Osteoblast (primary cell): ENCODE measurements at regions not wholly inside any gene's neighbourhood (a gene's known extent, or its start where the extent isn't known, plus 50 kb on each side); places are given as distances from the start of the nearest gene placed in this dataset.

Source experiments
- DNase-seq: peaks from one replicate; pipeline ENCODE4 v3.0.0; 2011; ENCODE audit warnings: low spot score, mixed read lengths; ENCODE audit not compliant: insufficient read length; ENCODE audit errors: missing footprints
- H2AFZ ChIP-seq: 2 replicates; pipeline ENCODE4 v1.6.0; 2011; ENCODE audit warnings: mild to moderate bottlenecking, low read length
- H3K27ac ChIP-seq: 2 replicates; pipeline ENCODE4 v1.5.1; 2011; ENCODE audit warnings: mild to moderate bottlenecking, low read depth, low read length, moderate library complexity
- H3K27me3 ChIP-seq: 2 replicates; pipeline ENCODE4 v1.6.0; 2012; ENCODE audit warnings: mild to moderate bottlenecking, control low read depth, inconsistent platforms, low read length, moderate library complexity; ENCODE audit not compliant: insufficient read depth
- H3K36me3 ChIP-seq: 2 replicates; pipeline ENCODE4 v1.5.1; 2011; ENCODE audit warnings: mild to moderate bottlenecking, low read length, control low read depth, moderate library complexity; ENCODE audit not compliant: insufficient read depth
- H3K4me1 ChIP-seq: 2 replicates; pipeline ENCODE4 v1.5.1; 2011; ENCODE audit warnings: mild to moderate bottlenecking, low read length, control low read depth, moderate library complexity; ENCODE audit not compliant: insufficient read depth
- H3K4me2 ChIP-seq: 2 replicates; pipeline ENCODE4 v1.6.0; 2011; ENCODE audit warnings: mild to moderate bottlenecking, low read length; ENCODE audit not compliant: insufficient read depth
- H3K4me3 ChIP-seq: fragments of 200-600 bp; sonication (generic); 3 replicates; pipeline ENCODE4 v1.5.1; 2012; ENCODE audit warnings: mild to moderate bottlenecking, low read length, inconsistent platforms; ENCODE audit not compliant: insufficient read depth
- H3K79me2 ChIP-seq: 2 replicates; pipeline ENCODE4 v1.6.0; 2012; ENCODE audit warnings: mild to moderate bottlenecking, low read length, control low read depth, inconsistent platforms; ENCODE audit not compliant: insufficient read depth
- H3K9me3 ChIP-seq: 2 replicates; pipeline ENCODE4 v1.5.1; 2011; ENCODE audit warnings: low read depth, low read length, control low read depth
- H4K20me1 ChIP-seq: 2 replicates; pipeline ENCODE4 v1.6.0; 2012; ENCODE audit warnings: mild to moderate bottlenecking, low read length, control low read depth; ENCODE audit not compliant: insufficient read depth
- TF ChIP-seq, protein P1 (sequence below): IDR thresholded peaks from 2 replicates; pipeline ENCODE4 v1.5.1; 2011; ENCODE audit warnings: mild to moderate bottlenecking, low read depth, low read length, moderate library complexity; ENCODE audit errors: extremely low read depth

DNA sequence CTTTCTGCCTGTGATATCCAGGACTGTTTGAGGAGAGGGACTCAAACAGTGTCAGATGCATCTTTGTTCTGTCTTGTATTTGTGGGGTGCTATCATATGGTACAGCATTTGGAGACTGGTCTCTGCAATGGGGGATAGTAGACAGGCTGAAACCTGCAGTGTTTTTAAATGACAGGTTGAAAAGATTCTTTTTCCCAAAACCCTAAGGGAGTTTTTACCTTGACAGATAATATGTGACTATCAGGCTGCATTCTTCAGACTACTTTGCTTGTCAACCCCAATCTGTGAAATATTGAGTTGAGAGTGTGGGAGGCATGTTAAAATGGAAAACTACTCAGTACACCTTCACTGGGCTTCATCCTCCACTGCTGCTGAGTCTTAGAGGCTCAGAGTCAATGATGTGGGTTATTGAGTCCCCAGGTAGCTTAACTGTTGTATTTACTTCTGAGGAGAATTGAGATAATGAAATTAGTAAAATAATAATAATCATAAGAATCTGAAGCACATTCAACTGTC lies 274.9 kb downstream of the GASK1B start:
- Histone ChIP-seq H3K4me1 (no peaks in the 10 kb centered on the region), H3K27ac (no peak overlapping the region), H3K27me3 (no peaks in the 10 kb centered on the region), H3K4me2 (no peak overlapping the region), H2AFZ (no peak overlapping the region), H3K36me3 (no peaks in the 10 kb centered on the region), H3K79me2 (no peaks in the 10 kb centered on the region), H4K20me1 (no peaks in the 10 kb centered on the region), H3K4me3 (no peak overlapping the region), H3K9me3 (no peaks in the 10 kb centered on the region)
- peak; percentile 22 for DNase-seq
- TF ChIP-seq, protein P1, sequence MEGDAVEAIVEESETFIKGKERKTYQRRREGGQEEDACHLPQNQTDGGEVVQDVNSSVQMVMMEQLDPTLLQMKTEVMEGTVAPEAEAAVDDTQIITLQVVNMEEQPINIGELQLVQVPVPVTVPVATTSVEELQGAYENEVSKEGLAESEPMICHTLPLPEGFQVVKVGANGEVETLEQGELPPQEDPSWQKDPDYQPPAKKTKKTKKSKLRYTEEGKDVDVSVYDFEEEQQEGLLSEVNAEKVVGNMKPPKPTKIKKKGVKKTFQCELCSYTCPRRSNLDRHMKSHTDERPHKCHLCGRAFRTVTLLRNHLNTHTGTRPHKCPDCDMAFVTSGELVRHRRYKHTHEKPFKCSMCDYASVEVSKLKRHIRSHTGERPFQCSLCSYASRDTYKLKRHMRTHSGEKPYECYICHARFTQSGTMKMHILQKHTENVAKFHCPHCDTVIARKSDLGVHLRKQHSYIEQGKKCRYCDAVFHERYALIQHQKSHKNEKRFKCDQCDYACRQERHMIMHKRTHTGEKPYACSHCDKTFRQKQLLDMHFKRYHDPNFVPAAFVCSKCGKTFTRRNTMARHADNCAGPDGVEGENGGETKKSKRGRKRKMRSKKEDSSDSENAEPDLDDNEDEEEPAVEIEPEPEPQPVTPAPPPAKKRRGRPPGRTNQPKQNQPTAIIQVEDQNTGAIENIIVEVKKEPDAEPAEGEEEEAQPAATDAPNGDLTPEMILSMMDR: no peak

DNA sequence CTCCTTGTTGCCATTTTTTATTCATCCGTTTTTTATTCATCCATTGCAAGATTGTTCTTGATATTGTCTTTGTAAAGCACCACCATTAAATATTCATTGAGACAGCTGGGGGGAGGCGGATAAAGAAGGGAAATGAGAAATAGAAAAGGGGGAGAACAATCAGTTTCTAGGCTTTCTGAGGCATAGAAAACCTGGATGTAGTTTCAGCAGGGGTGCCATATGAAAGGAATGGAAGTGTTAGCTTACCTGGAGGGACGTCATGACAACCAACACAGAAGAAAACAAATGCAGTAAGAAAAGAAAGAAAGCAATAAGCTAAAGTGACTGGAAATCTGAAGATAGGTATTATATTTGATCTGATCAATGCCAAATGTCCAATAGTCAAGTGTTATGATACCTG lies 276.1 kb downstream of the GASK1B start:
- Histone ChIP-seq H3K9me3 (no peaks in the 10 kb centered on the region), H3K36me3 (no peaks in the 10 kb centered on the region), H3K27ac (no peak overlapping the region), H3K4me2 (no peak overlapping the region), H3K4me1 (no peaks in the 10 kb centered on the region), H3K4me3 (no peak overlapping the region), H4K20me1 (no peaks in the 10 kb centered on the region), H3K79me2 (no peaks in the 10 kb centered on the region), H2AFZ (no peak overlapping the region), H3K27me3 (no peaks in the 10 kb centered on the region)
- no peak for DNase-seq
- TF ChIP-seq, protein P1: no peak

DNA sequence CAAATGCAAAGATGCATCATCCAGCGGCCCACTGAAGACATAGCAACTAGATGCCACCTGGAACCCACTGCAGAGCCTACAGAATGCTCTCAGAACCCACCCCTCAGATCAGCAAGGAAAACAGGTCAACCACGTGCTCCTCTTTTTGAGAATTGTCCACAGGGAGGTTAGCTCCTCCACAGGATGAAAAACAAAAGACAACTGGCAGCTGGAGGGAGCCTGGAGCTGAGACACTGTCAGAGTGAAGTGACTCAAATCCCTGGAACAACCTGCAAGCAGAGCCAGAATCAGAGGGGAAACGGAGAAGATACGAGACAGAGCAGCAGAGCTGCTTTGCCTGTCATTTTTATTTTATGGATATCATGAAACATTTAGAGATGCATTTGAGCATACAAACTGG lies 277.6 kb downstream of the GASK1B start:
- Histone ChIP-seq H3K4me1 (no peaks in the 10 kb centered on the region), H3K36me3 (no peaks in the 10 kb centered on the region), H3K4me3 (no peak overlapping the region), H4K20me1 (no peaks in the 10 kb centered on the region), H3K79me2 (no peaks in the 10 kb centered on the region), H3K4me2 (no peak overlapping the region), H3K9me3 (no peaks in the 10 kb centered on the region), H2AFZ (no peak overlapping the region), H3K27me3 (no peaks in the 10 kb centered on the region), H3K27ac (no peak overlapping the region)
- DNase-seq: no peak
- TF ChIP-seq, protein P1: no peak

DNA sequence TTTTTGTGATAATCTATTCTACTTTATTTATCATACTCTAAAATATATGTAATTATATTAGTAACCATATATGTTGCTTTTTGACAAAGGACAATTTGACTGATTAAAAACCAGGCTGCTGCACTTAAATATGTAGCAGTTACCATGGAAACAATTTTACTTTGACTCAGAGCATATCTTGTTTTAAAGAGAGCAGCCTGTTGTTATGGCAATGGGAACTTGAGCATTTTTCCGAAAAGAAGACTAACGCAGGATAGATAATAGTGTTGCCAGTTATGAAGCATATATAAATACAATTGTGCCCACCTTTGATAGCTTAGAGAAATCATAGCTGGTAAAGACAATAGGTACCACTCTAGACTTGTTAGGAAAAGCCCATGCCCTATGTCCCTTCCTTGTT lies 283.0 kb downstream of the GASK1B start:
- no peaks in the 10 kb centered on the region for H4K20me1 ChIP-seq
- H3K36me3 ChIP-seq: no peaks in the 10 kb centered on the region
- H3K4me1 ChIP-seq: no peaks in the 10 kb centered on the region
- no peaks in the 10 kb centered on the region for H3K79me2 ChIP-seq
- no peak overlapping the region for H3K4me3 ChIP-seq
- H3K27ac ChIP-seq: no peak overlapping the region
- TF ChIP-seq, protein P1: no peak
- H3K4me2 ChIP-seq: no peak overlapping the region
- DNase-seq: no peak
- no peaks in the 10 kb centered on the region for H3K9me3 ChIP-seq
- no peaks in the 10 kb centered on the region for H3K27me3 ChIP-seq
- H2AFZ ChIP-seq: no peak overlapping the region
